Left colon (tissue), 2 donors: ENCODE measurements at regions not wholly inside any gene's neighbourhood (a gene's known extent, or its start where the extent isn't known, plus 50 kb on each side); places are given as distances from the start of the nearest gene placed in this dataset.

Experiments
- ATAC-seq: fragments of 200-7000 bp; cut with Tn5 transposase; one replicate; pipeline ENCODE4 v1.9.1; 2020; ENCODE audit warnings: mild to moderate bottlenecking, moderate library complexity
- DNase-seq, 2 donors: peaks; one replicate each; pipeline ENCODE4 v3.0.0-alpha.2; 2020
- intact Hi-C, 2 donors: fragments of 100-400 bp; cut with DNase I in 1 of 2; cut with micrococcal nuclease in 1 of 2; formaldehyde crosslinking; loops; one replicate each; pipeline versions ENCODE4 v1.11.2 to v1.14.0; 2022; cut with DNase I, micrococcal nuclease
- donor health status: DM: no; HTN: no; CAD: no.
- donor health status: DM: yes; HTN: yes; CAD: no.

DNA sequence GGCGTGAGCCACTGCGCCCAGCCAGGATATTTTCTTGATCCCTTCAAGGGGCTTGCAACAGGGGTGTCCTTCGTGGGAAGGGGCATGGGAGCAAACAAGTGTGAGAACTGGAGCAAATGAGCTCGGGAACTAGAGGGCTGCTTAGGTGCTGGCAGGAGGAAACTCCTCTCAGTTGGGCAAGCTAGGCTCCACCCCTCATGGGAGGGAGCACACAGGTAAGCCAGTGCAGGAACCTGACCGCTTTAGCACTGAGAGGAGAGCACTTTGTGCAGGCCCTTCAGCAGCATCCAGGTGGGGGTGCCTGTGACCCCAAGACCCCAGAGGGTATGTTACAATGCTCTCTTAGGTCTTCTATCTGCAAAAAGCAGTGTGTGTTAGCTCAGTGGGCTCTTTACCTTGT, 755.4 kb upstream of the MDGA2 start:
- intact Hi-C loops: no loop called here
- no peak for ATAC-seq
- DNase-seq: no peak

GRCh38 chr14:48429512-48429911, 754.1 kb upstream of the MDGA2 start:
- no peak for ATAC-seq
- intact Hi-C loops: no loop called here
- no peak for DNase-seq

DNA sequence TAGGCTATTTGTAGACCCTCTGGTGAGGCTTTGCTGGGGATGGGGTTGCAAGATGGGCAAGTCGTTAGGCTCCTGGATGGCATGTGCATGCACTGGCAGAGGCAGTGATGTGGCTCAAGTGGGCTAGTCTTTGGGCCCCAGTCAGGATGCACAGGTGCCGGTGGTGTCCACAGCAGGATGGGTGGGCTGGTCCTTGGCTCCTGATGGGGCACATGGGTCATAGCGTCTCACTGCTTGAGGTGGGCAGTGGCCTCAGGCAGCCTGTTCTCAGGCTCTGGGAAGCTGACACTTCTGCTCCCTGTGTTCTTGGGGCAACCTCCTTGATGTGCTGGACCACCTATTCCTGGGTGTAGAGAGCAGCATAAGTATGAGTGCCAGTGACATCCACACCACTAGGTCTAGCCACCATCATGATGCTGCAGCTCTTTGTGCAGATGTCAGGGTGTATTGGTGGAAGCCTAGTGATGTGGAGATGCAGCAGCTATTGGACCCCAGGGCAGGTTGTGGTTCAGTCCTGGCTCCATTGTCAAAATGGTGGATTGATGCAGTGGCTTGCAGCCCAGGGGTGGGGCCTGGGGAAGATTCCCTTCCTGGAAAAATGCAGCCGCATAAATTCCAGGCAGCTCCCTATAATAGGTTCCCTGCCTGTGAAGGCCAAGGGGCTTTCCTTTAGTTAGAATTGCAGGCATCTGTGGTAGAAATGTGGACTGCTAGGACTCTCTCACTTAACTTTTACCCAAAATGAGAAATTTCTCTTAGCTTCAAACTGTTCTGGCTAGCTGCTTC, 742.5 kb upstream of the MDGA2 start:
- no peak for DNase-seq
- ATAC-seq: no peak
- intact Hi-C loops: no loop called here

DNA sequence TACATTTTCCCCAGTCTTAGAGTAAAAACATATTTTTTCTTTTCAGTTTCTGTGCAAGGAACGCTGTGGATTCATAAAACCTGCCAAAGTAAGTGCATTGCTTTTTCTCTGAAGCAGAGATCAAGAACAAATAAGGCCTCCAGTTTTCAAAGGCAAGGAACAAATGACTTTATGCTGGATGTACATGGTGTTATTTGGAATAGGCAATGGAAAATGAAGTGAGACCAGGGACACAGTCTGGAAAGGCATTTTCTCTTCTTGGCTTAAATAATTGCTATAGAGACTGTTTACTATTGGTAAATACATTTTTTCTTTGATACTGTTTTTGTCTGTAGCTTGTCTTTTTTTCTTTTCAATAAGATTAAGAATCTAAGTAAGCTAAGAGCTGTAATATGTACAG, 725.9 kb upstream of the MDGA2 start:
- ATAC-seq (no peak), DNase-seq (no peak)
- intact Hi-C loops: loop anchor here in 1 of 2 donors (10.0 kb wide), 1 partner anchor 487 kb away; no protein-coding TSS in a partner anchor

GRCh38 chr14:48398675-48399282, 723.4 kb upstream of the MDGA2 start:
- intact Hi-C loops: no loop called here
- DNase-seq: no peak
- ATAC-seq: no peak

DNA sequence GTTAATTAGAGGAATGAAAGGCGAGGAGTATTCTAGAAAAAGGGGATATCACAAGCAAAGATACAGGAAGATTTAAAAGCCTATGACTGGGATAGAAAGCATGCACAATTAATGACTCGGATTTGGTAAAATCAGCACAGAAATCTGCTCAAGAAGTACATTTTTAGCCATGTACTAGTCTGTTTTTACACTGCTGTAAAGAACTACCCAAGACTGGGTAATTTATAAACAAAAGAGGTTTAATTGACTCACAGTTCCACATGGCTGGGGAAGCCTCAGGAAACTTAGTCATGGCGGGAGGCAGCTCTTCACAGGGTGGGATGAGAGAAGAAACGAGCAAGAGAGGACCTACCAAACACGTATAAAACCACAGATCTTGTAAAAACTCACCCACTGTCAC, 716.3 kb upstream of the MDGA2 start:
- DNase-seq: no peak
- ATAC-seq: no peak
- intact Hi-C loops: no loop called here

DNA sequence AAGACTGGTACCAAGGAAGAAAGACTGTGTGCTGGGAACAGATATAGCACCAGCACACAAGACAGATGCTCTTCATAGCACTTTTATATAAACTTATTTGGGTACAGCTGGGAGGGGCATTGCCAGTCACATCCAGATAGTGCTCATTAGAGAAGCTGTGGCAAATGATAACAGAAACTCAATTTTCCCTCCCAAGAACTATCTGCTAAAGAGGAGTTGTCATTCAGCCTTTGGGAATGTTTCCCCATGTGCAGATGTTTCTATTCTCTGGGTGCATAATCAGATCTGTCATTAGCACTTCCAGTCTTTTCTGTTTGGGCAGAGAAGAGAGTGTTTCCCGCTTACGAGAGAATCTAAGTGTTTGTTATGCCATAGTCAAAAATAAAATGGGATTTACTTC, 714.9 kb upstream of the MDGA2 start:
- intact Hi-C loops: no loop called here
- no peak for ATAC-seq

DNA sequence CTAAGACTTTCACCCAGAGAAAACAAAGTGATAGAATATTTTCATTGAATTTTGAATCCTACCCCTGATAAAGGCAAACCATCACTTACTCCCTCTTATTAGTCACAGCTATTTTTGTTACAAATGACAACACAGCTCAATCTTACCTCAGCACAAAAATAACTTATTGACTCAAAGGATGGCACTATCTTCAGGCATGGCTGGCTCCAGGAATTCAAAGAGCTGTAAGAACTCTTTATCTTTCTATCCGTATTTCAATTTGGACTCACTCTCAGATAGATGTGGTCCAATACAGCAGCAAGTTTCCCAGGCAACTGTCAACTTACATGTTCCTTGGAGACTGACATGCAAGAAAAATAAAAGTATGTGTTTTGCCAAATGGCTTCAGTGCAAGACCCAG, 709.4 kb upstream of the MDGA2 start:
- no peak for DNase-seq
- no peak for ATAC-seq
- intact Hi-C loops: no loop called here

More for the DNA sequence above, 714.9 kb upstream of the MDGA2 start:
- no peak for DNase-seq

- intact Hi-C loops: no loop called here
- ATAC-seq (no peak), DNase-seq (no peak)
Measured at GRCh38 chr14:48382961-48383360, 707.6 kb upstream of the MDGA2 start.

GRCh38 chr14:48378541-48378940, 703.1 kb upstream of the MDGA2 start:
- DNase-seq (no peak), ATAC-seq (no peak)
- intact Hi-C loops: no loop called here

GRCh38 chr14:48373981-48374380, 698.6 kb upstream of the MDGA2 start:
- no peak for ATAC-seq
- intact Hi-C loops: no loop called here
- no peak for DNase-seq

DNA sequence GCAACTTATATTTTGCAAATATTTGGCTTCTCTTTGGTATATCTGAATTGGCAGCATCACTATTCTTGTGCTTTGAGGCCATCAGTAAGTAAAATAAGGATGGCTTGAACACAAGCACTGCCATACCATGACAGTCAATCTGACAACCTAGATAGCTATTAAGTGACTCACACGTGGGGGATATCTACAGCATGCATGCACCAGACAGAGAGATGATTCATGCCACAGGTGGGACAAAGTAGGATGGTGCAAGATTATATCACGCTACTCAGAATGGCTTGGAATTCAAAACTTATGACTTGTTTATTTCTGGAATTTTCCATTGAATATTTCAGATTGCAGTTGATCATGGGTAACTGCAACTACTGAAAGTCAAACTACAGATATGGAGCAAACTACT, 675.6 kb upstream of the MDGA2 start:
- ATAC-seq (no peak), DNase-seq (no peak)
- intact Hi-C loops: no loop called here

DNA sequence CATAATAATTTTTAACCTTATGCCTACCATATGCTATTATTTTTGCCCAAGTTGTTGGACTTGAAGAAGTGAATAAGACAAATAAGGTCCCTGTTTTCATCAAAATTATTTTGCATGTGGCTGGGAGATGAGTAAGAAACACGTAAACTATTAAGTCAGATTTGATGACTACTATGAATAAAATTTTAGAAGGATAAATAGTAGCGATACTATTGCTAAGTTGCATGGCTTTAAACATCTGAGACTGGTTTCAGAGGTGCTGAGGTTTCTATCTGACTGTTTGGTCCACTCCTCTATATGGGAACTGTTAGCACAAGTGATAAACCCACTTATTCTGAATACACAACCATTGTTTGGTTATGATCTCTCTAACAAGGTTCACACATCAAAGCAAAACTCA, 674.3 kb upstream of the MDGA2 start:
- DNase-seq (no peak), ATAC-seq (no peak)
- intact Hi-C loops: no loop called here

- DNase-seq (no peak), ATAC-seq (no peak)
- intact Hi-C loops: no loop called here
Measured at GRCh38 chr14:48341069-48341468, 665.7 kb upstream of the MDGA2 start.

DNA sequence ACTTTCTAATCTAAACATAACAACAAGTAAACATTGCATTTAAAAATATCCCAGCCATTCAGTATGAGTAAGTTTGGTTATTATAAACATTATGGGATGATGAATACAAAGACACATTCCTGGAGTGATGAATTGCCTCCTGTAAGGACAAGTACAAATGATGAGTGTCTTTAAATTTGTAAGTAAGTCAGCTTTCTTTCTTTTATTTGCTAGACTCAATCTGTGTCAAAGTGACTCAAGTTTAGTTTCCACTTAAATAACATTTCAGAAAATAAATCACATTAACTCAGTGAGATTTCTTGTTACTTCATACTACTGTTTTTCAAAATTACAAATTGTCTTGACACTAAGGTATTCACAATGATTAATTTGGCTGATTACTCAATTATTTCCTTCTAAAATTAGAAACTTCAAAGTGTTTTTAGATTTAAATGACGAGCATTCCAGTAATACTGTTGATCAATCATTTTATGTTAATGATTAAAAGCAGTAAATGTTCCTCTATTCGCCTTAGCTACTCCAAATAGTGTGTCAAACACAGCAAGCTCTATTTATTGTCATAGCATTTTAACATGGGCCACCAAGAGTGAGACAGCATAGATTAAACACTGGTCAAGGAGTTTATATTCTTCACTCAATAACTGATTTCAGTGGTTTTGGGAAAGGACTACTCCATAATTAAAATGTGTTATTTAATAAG, 658.0 kb upstream of the MDGA2 start:
- no peak for ATAC-seq
- DNase-seq: no peak
- intact Hi-C loops: no loop called here

DNA sequence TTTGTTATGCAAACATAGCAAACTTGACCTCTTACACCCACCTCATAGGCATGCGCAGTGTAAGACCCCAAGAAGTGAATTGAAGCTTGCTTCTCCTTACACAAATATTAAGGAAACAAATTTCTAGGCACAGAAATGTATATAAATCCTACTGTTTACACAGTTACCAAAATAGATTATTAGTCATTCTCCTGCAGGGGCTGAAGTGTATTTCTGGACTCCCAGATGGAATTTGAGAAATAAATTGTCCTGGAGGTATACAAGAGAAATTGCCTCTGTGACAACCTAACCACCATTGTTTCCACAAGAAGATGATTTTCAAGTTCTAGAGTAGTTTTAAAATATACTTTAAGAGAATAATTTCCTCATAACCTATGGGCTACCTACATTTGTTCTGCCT, 656.0 kb upstream of the MDGA2 start:
- ATAC-seq (no peak), DNase-seq (no peak)
- intact Hi-C loops: no loop called here

- ATAC-seq: no peak
- DNase-seq: no peak
- intact Hi-C loops: no loop called here
Measured at GRCh38 chr14:48325486-48325885, 650.1 kb upstream of the MDGA2 start.

DNA sequence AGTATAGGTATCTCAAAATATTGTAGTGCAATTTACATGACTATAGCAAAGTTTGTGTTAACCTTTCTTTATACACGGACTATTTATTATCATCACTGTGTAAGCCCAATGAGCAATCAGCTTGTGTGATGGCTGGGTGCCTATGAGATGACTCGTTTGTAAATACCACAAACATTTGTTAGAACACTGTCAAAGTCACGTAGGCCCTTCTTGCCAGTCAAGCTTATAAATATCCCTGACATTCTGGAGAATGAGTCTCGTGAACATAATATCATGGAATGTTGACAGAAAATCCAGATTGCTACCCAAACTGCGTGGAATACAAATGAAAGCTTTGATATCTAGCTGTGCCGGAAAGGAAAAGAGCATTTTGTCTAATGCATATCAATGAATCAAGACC, 648.3 kb upstream of the MDGA2 start:
- ATAC-seq: no peak
- no peak for DNase-seq
- intact Hi-C loops: no loop called here

- no peak for DNase-seq
- no peak for ATAC-seq
- intact Hi-C loops: no loop called here
Measured at GRCh38 chr14:48319823-48320222, 644.4 kb upstream of the MDGA2 start.

DNA sequence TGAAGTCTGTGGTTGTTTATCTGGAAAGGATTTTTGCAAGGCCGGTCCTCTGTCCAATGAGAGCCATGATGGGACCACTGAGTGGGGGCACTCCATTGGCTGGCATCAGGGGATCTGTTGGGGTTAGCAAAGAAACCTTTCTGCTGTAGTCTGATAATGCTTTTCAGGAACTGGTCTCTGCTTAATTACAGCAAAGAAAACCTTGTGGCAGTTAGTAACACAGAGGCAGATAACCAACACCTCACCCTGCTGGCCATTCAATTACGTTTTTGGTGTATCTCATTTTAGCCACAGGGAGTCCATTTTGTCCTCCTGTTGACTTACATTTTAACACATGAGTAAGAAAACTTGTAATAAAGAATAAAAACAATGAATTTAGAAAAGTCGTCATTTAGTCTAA, 629.3 kb upstream of the MDGA2 start:
- no peak for ATAC-seq
- intact Hi-C loops: no loop called here
- DNase-seq: no peak
